Liver (tissue), 8 donors: ENCODE measurements at regions not wholly inside any gene's neighbourhood (a gene's known extent, or its start where the extent isn't known, plus 50 kb on each side); places are given as distances from the start of the nearest gene placed in this dataset.
A peak's percentile ranks its signal among the peaks of the same experiment; 100 is the strongest.

Experiments used
- DNase-seq: peaks from one replicate; pipeline ENCODE4 v3.0.0-alpha.2; 2017; ENCODE audit warnings: low spot score
- H3K27ac ChIP-seq, 2 donors: one replicate each; pipeline ENCODE4 v1.7.0; 2013; ENCODE audit warnings: inconsistent platforms in 2 of 2, low read length in 2 of 2, control low read depth in 1 of 2, low read depth in 1 of 2, mild to moderate bottlenecking in 1 of 2
- H3K27me3 ChIP-seq, 4 donors: one replicate each; pipeline versions ENCODE4 v1.6.1 to v1.7.0; 2013; ENCODE audit warnings: low read length in 3 of 4, inconsistent platforms in 1 of 4, mild to moderate bottlenecking in 1 of 4, moderate library complexity in 1 of 4; ENCODE audit not compliant: control insufficient read depth in 4 of 4, insufficient read depth in 4 of 4
- H3K36me3 ChIP-seq, 4 donors: one replicate each; pipeline versions ENCODE4 v1.6.1 to v1.7.0; 2013; ENCODE audit warnings: low read length in 3 of 4, mild to moderate bottlenecking in 3 of 4, low read depth in 1 of 4, moderate library complexity in 1 of 4; ENCODE audit not compliant: control insufficient read depth in 4 of 4, insufficient read depth in 3 of 4
- H3K4me1 ChIP-seq, 4 donors: one replicate each; pipeline versions ENCODE4 v1.6.1 to v1.7.0; 2013; ENCODE audit warnings: low read length in 3 of 4, mild to moderate bottlenecking in 3 of 4, moderate library complexity in 1 of 4; ENCODE audit not compliant: control insufficient read depth in 4 of 4, insufficient read depth in 4 of 4
- H3K4me3 ChIP-seq, 3 donors: one replicate each; pipeline versions ENCODE4 v1.6.1 to v1.7.0; 2013; ENCODE audit warnings: low read length in 3 of 3, control low read depth in 1 of 3, low read depth in 1 of 3, mild to moderate bottlenecking in 1 of 3
- H3K9ac ChIP-seq, 2 donors: one replicate each; pipeline ENCODE4 v1.7.0; 2013; ENCODE audit warnings: low read length in 2 of 2, mild to moderate bottlenecking in 2 of 2, moderate library complexity in 2 of 2, control low read depth in 1 of 2, low read depth in 1 of 2
- H3K9me3 ChIP-seq, 4 donors: one replicate each; pipeline versions ENCODE4 v1.6.1 to v1.7.0; 2013; ENCODE audit warnings: low read length in 3 of 4; ENCODE audit not compliant: control insufficient read depth in 4 of 4
- EGR1 ChIP-seq, 2 donors: IDR thresholded peaks; 2 replicates each; pipeline ENCODE4 v1.6.1; 2016 to 2018; ENCODE audit warnings: antibody characterized with exemption in 2 of 2, low read depth in 2 of 2
- FOXA1 ChIP-seq: IDR thresholded peaks from 2 replicates; pipeline ENCODE4 v1.6.1; 2016; ENCODE audit warnings: antibody characterized with exemption
- FOXA2 ChIP-seq: IDR thresholded peaks from 2 replicates; pipeline ENCODE4 v1.6.1; 2016; ENCODE audit warnings: antibody characterized with exemption
- GABPA ChIP-seq, 2 donors: IDR thresholded peaks in 1 of 2; conservative IDR thresholded peaks in 1 of 2; 2 replicates each; pipeline ENCODE4 v1.6.1; 2016; ENCODE audit warnings: antibody characterized with exemption in 2 of 2, mild to moderate bottlenecking in 1 of 2, moderate library complexity in 1 of 2
- HNF4A ChIP-seq, 2 donors: conservative IDR thresholded peaks; 2 replicates each; pipeline ENCODE4 v1.6.1; 2016; ENCODE audit warnings: antibody characterized with exemption in 2 of 2, mild to moderate bottlenecking in 2 of 2
- HNF4G ChIP-seq: IDR thresholded peaks from 2 replicates; pipeline ENCODE4 v1.6.1; 2016; ENCODE audit warnings: antibody characterized with exemption
- JUND ChIP-seq, 2 donors: IDR thresholded peaks; 2 replicates each; pipeline ENCODE4 v1.6.1; 2016; ENCODE audit warnings: antibody characterized with exemption in 2 of 2
- NR2F2 ChIP-seq: IDR thresholded peaks from 2 replicates; pipeline ENCODE4 v1.6.1; 2016; ENCODE audit warnings: antibody characterized with exemption
- RAD21 ChIP-seq, 2 donors: IDR thresholded peaks; 2 replicates each; pipeline ENCODE4 v1.6.1; 2016; ENCODE audit warnings: antibody characterized with exemption in 2 of 2, mild to moderate bottlenecking in 2 of 2
- RXRA ChIP-seq, 2 donors: IDR thresholded peaks; 2 replicates each; pipeline ENCODE4 v1.6.1; 2017 to 2018; ENCODE audit warnings: antibody characterized with exemption in 2 of 2, mild to moderate bottlenecking in 1 of 2
- SP1 ChIP-seq: IDR thresholded peaks from 2 replicates; pipeline ENCODE4 v1.6.1; 2018; ENCODE audit warnings: antibody characterized with exemption, mild to moderate bottlenecking
- TAF1 ChIP-seq: conservative IDR thresholded peaks from 2 replicates; pipeline ENCODE4 v1.6.1; 2016; ENCODE audit warnings: antibody characterized with exemption, mild to moderate bottlenecking
- YY1 ChIP-seq: IDR thresholded peaks from 2 replicates; pipeline ENCODE4 v1.6.1; 2016; ENCODE audit warnings: antibody characterized with exemption, mild to moderate bottlenecking
- WGBS: extraction: QIAGEN DNeasy Blood & Tissue Kit; methylation state at CpG from one replicate; pipeline ENCODE4 v1.1.7; 2013; 5-methylcytosine and 5-hydroxymethylcytosine counted together
- TF ChIP-seq, protein P1 (sequence below): IDR thresholded peaks from 2 replicates; pipeline ENCODE4 v1.6.1; 2016; ENCODE audit warnings: antibody characterized with exemption, mild to moderate bottlenecking
- TF ChIP-seq, protein P2 (sequence below): fragments of 150-350 bp; IDR thresholded peaks from 2 replicates; pipeline ENCODE4 v1.5.1; 2017; ENCODE audit warnings: improper control_type of control experiment, low read depth, low read length; ENCODE audit not compliant: missing input control
- TF ChIP-seq, protein P3 (sequence below): IDR thresholded peaks from 2 replicates; pipeline ENCODE4 v1.6.1; 2016; ENCODE audit warnings: antibody characterized with exemption
- TF ChIP-seq, protein P4 (sequence below): IDR thresholded peaks from 2 replicates; pipeline ENCODE4 v1.6.1; 2016; ENCODE audit warnings: antibody characterized with exemption
- TF ChIP-seq, protein P5 (sequence below): IDR thresholded peaks from 2 replicates; pipeline ENCODE4 v1.6.1; 2016; ENCODE audit warnings: antibody characterized with exemption
- donor health status: healthy.
- donor health status: healthy.
- donor health status: healthy.
- donor health status: healthy.
- donor health status: healthy.

DNA sequence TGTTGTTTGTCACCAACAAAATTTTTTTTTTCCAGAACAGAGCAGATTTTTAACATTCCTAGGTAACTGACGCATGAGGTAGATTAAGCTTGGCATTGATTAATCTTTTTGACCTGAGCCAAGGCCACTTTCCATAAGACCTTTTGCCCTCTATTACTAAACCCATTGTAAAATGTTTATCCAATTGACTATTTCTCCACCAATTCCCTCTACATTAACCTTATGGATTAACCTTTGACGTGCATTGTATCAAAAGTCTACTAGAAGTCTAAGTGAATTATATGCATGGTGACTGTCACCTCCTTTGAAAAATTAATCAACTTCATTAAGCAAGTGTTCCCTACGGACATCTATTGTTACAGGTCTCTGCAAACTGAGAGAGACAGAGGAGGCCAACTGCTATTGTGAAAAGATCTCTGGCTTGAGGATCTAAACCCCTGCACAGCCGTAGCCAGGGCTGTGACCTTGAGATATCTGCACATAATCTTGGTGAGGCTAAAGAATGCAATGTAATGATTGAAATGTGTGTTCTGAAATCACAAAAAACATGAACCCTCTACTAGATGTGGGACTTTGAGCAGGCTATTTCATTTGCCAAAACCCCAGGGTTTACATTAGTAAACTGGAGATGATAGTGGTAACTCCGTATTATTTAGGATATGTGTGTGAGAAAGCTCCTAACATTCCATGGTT, 632.2 kb downstream of the TLR4 start:
- WGBS: 28% methylated on average over 5 of the region's 5 CpGs
- Histone ChIP-seq H3K36me3 (no peaks in the 10 kb centered on the region), H3K4me1 (peaks cover 2 to 21% (median 5%) of the 10 kb centered on the region in 4 donors), H3K27ac (peak overlapping the region; percentile 13 to 54), H3K4me3 (no peak overlapping the region), H3K27me3 (no peaks in the 10 kb centered on the region), H3K9ac (no peak overlapping the region), H3K9me3 (no peaks in the 10 kb centered on the region)
- TF ChIP-seq JUND (IDR thresholded peaks at IDR 0.05) (peak; percentile 45 to 80), YY1 (peak; percentile 40), RAD21 (IDR thresholded peaks at IDR 0.05) (peak in 1 of 2 donors; percentile 43), SP1 (peak; percentile 26), GABPA (IDR thresholded peaks at IDR 0.05 in 1 of 2, conservative IDR thresholded peaks at IDR 0.05 in 1 of 2) (no peak), HNF4G (no peak), TAF1 (no peak), FOXA1 (no peak), NR2F2 (peak; percentile 81), FOXA2 (no peak), RXRA (IDR thresholded peaks at IDR 0.05) (peak; percentile 68 to 89), HNF4A (conservative IDR thresholded peaks at IDR 0.05) (peak; percentile 76 to 85), EGR1 (IDR thresholded peaks at IDR 0.05; ENCODE audit: low read depth in 2 of 2) (peak in 1 of 2 donors; percentile 37)
- TF ChIP-seq, protein P1, sequence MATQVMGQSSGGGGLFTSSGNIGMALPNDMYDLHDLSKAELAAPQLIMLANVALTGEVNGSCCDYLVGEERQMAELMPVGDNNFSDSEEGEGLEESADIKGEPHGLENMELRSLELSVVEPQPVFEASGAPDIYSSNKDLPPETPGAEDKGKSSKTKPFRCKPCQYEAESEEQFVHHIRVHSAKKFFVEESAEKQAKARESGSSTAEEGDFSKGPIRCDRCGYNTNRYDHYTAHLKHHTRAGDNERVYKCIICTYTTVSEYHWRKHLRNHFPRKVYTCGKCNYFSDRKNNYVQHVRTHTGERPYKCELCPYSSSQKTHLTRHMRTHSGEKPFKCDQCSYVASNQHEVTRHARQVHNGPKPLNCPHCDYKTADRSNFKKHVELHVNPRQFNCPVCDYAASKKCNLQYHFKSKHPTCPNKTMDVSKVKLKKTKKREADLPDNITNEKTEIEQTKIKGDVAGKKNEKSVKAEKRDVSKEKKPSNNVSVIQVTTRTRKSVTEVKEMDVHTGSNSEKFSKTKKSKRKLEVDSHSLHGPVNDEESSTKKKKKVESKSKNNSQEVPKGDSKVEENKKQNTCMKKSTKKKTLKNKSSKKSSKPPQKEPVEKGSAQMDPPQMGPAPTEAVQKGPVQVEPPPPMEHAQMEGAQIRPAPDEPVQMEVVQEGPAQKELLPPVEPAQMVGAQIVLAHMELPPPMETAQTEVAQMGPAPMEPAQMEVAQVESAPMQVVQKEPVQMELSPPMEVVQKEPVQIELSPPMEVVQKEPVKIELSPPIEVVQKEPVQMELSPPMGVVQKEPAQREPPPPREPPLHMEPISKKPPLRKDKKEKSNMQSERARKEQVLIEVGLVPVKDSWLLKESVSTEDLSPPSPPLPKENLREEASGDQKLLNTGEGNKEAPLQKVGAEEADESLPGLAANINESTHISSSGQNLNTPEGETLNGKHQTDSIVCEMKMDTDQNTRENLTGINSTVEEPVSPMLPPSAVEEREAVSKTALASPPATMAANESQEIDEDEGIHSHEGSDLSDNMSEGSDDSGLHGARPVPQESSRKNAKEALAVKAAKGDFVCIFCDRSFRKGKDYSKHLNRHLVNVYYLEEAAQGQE: peak; percentile 38
- TF ChIP-seq, protein P2, sequence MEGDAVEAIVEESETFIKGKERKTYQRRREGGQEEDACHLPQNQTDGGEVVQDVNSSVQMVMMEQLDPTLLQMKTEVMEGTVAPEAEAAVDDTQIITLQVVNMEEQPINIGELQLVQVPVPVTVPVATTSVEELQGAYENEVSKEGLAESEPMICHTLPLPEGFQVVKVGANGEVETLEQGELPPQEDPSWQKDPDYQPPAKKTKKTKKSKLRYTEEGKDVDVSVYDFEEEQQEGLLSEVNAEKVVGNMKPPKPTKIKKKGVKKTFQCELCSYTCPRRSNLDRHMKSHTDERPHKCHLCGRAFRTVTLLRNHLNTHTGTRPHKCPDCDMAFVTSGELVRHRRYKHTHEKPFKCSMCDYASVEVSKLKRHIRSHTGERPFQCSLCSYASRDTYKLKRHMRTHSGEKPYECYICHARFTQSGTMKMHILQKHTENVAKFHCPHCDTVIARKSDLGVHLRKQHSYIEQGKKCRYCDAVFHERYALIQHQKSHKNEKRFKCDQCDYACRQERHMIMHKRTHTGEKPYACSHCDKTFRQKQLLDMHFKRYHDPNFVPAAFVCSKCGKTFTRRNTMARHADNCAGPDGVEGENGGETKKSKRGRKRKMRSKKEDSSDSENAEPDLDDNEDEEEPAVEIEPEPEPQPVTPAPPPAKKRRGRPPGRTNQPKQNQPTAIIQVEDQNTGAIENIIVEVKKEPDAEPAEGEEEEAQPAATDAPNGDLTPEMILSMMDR: no peak
- TF ChIP-seq, protein P3, sequence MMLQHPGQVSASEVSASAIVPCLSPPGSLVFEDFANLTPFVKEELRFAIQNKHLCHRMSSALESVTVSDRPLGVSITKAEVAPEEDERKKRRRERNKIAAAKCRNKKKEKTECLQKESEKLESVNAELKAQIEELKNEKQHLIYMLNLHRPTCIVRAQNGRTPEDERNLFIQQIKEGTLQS: peak; percentile 41
- TF ChIP-seq, protein P4, sequence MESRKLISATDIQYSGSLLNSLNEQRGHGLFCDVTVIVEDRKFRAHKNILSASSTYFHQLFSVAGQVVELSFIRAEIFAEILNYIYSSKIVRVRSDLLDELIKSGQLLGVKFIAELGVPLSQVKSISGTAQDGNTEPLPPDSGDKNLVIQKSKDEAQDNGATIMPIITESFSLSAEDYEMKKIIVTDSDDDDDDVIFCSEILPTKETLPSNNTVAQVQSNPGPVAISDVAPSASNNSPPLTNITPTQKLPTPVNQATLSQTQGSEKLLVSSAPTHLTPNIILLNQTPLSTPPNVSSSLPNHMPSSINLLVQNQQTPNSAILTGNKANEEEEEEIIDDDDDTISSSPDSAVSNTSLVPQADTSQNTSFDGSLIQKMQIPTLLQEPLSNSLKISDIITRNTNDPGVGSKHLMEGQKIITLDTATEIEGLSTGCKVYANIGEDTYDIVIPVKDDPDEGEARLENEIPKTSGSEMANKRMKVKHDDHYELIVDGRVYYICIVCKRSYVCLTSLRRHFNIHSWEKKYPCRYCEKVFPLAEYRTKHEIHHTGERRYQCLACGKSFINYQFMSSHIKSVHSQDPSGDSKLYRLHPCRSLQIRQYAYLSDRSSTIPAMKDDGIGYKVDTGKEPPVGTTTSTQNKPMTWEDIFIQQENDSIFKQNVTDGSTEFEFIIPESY: peak; percentile 73
- TF ChIP-seq, protein P5, sequence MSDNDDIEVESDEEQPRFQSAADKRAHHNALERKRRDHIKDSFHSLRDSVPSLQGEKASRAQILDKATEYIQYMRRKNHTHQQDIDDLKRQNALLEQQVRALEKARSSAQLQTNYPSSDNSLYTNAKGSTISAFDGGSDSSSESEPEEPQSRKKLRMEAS: peak; percentile 49
- no peak for DNase-seq
